DND-41 (cell line): ENCODE measurements at regions not wholly inside any gene's neighbourhood (a gene's known extent, or its start where the extent isn't known, plus 50 kb on each side); places are given as distances from the start of the nearest gene placed in this dataset.
"Not testable (repeated sequence)": the region's sequence is repeated elsewhere in the genome, so short reads cannot be mapped to it uniquely, and the experiment has no call there.

Experiments used
- ATAC-seq: fragments of 200-7000 bp; cut with Tn5 transposase; 3 replicates; pipeline ENCODE4 v1.9.1; 2021; ENCODE audit warnings: low read depth; ENCODE audit not compliant: insufficient read depth
- DNase-seq: peaks from one replicate; pipeline ENCODE4 v3.0.0-alpha.2; 2020
- H2AFZ ChIP-seq: 2 replicates; pipeline ENCODE4 v1.6.0; 2012; ENCODE audit warnings: low read depth, low read length
- H3K27ac ChIP-seq: 2 replicates; pipeline ENCODE4 v1.5.1; 2012; ENCODE audit warnings: low read length, inconsistent platforms
- H3K27me3 ChIP-seq: fragments of 200-600 bp; sonication (generic); 2 replicates; pipeline ENCODE4 v1.6.0; 2012; ENCODE audit warnings: low read length, mild to moderate bottlenecking, inconsistent platforms; ENCODE audit not compliant: insufficient read depth, poor library complexity
- H3K36me3 ChIP-seq: 2 replicates; pipeline ENCODE4 v1.5.1; 2012; ENCODE audit warnings: low read length, inconsistent platforms; ENCODE audit not compliant: insufficient read depth
- H3K4me1 ChIP-seq: 2 replicates; pipeline ENCODE4 v1.5.1; 2012; ENCODE audit warnings: mild to moderate bottlenecking, low read length; ENCODE audit not compliant: insufficient read depth
- H3K4me2 ChIP-seq: 2 replicates; pipeline ENCODE4 v1.6.0; 2012; ENCODE audit warnings: mild to moderate bottlenecking, moderate library complexity, low read length, inconsistent platforms; ENCODE audit not compliant: insufficient read depth
- H3K4me3 ChIP-seq, 2 experiments: fragments of 200-600 bp in 1 of 2; shearing (Covaris generic) in 1 of 2; 2 replicates each; pipeline ENCODE4 v1.5.1; 2012 to 2016; ENCODE audit warnings: inconsistent platforms in 2 of 2, low read length in 2 of 2, mild to moderate bottlenecking in 2 of 2, low read depth in 1 of 2, moderate library complexity in 1 of 2
- H3K79me2 ChIP-seq: 2 replicates; pipeline ENCODE4 v1.6.0; 2012; ENCODE audit warnings: low read length, inconsistent platforms; ENCODE audit not compliant: insufficient read depth
- H3K9ac ChIP-seq: 2 replicates; pipeline ENCODE4 v1.6.0; 2012; ENCODE audit warnings: low read depth, mild to moderate bottlenecking, inconsistent platforms, low read length, moderate library complexity
- H3K9me3 ChIP-seq: 2 replicates; pipeline ENCODE4 v1.5.1; 2012; ENCODE audit warnings: low read length, moderate library complexity, mild to moderate bottlenecking, inconsistent platforms; ENCODE audit not compliant: insufficient read depth, severe bottlenecking
- H4K20me1 ChIP-seq: 2 replicates; pipeline ENCODE4 v1.6.0; 2012; ENCODE audit warnings: low read length; ENCODE audit not compliant: insufficient read depth
- EZH2 ChIP-seq: IDR thresholded peaks from 3 replicates; pipeline ENCODE4 v1.6.1; 2012; ENCODE audit warnings: borderline replicate concordance, low read depth, mild to moderate bottlenecking, moderate library complexity, low read length, inconsistent platforms; ENCODE audit not compliant: severe bottlenecking
- TF ChIP-seq, protein P1 (sequence below): IDR thresholded peaks from 2 replicates; pipeline ENCODE4 v1.5.1; 2012; ENCODE audit warnings: borderline replicate concordance, low read length, moderate library complexity, mild to moderate bottlenecking; ENCODE audit not compliant: poor library complexity, severe bottlenecking; ENCODE audit errors: extremely low read depth

DNA sequence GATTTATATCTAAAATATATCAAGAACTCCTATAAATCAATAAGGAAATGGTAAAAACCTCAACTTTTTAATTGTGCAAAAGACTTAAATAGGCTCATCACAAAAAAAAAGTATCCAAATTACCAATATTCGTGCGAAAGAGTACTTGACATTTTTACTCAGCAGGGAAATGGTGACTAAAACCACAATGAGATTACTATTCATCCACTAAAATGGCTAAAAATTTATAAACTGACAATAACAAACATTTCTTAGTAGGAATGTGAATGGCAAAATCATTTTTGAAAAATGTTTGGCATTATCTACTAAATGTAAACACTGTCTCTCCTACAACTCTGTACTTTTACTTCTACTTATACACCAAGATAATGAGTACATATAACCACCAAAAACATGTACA is 184.8 kb upstream of the RND3 start:
- Histone ChIP-seq H3K27me3 (no peaks in the 10 kb centered on the region), H3K9me3 (no peaks in the 10 kb centered on the region), H4K20me1 (no peaks in the 10 kb centered on the region), H3K27ac (no peak overlapping the region), H2AFZ (no peak overlapping the region), H3K4me2 (no peak overlapping the region), H3K79me2 (no peaks in the 10 kb centered on the region), H3K9ac (no peak overlapping the region), H3K36me3 (no peaks in the 10 kb centered on the region), H3K4me3 (no peak overlapping the region), H3K4me1 (peaks cover 9% of the 10 kb centered on the region)
- no peak for TF ChIP-seq EZH2
- TF ChIP-seq, protein P1, sequence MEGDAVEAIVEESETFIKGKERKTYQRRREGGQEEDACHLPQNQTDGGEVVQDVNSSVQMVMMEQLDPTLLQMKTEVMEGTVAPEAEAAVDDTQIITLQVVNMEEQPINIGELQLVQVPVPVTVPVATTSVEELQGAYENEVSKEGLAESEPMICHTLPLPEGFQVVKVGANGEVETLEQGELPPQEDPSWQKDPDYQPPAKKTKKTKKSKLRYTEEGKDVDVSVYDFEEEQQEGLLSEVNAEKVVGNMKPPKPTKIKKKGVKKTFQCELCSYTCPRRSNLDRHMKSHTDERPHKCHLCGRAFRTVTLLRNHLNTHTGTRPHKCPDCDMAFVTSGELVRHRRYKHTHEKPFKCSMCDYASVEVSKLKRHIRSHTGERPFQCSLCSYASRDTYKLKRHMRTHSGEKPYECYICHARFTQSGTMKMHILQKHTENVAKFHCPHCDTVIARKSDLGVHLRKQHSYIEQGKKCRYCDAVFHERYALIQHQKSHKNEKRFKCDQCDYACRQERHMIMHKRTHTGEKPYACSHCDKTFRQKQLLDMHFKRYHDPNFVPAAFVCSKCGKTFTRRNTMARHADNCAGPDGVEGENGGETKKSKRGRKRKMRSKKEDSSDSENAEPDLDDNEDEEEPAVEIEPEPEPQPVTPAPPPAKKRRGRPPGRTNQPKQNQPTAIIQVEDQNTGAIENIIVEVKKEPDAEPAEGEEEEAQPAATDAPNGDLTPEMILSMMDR = no peak
- ATAC-seq (no peak), DNase-seq (no peak)

DNA sequence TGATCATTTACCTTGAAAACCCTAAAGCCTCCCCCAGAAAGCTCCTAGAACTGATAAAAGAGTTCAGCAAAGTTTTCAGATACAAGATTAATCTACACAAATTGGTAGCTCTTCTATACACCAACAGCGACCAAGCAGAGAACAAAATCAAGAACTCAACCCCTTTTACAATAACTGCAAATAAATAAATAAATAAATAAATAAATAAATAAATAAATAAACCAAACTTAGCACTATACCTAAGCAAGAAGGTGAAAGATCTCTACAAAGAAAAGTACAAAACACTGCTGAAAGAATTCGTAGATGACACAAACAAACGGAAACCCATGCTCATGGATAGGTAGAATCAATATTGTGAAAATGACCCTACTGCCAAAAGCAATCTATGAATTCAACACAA is 182.0 kb upstream of the RND3 start:
- Histone ChIP-seq H3K9me3 (no peaks in the 10 kb centered on the region), H3K4me3 (no peak overlapping the region), H2AFZ (no peak overlapping the region), H3K4me2 (no peak overlapping the region), H3K36me3 (no peaks in the 10 kb centered on the region), H3K9ac (no peak overlapping the region), H3K4me1 (peaks cover 30% of the 10 kb centered on the region), H3K27ac (no peak overlapping the region), H4K20me1 (no peaks in the 10 kb centered on the region), H3K79me2 (no peaks in the 10 kb centered on the region), H3K27me3 (no peaks in the 10 kb centered on the region)
- TF ChIP-seq EZH2 = no peak
- TF ChIP-seq, protein P1 = no peak
- ATAC-seq (no peak), DNase-seq (no peak)

DNA sequence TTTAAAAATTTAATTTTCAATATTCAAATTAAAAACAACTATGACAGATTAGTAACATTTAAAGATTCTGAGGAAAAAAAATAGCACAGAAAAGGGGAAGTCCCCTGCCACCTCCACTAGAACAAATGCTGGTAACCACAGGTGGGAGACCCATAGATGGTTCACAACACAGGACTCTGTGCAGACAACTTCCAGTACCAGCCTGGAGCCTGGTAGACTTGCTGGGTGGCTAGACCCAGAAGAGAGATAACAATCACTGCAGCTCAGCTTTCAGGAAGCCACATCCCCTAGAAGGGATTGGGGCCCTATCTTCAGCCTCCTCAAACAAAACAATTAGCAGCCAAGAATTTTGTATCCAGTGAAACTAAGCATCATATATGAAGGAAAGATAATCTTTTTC is 179.6 kb upstream of the RND3 start:
- H3K36me3 ChIP-seq, H3K4me2 ChIP-seq, H3K79me2 ChIP-seq, H3K4me3 ChIP-seq, H3K27ac ChIP-seq, H3K9me3 ChIP-seq, H4K20me1 ChIP-seq, H2AFZ ChIP-seq, H3K27me3 ChIP-seq, H3K9ac ChIP-seq: not testable (repeated sequence)
- ATAC-seq (peak; percentile 99), DNase-seq (peak; percentile 79)
- peaks cover 30% of the 10 kb centered on the region for H3K4me1 ChIP-seq

DNA sequence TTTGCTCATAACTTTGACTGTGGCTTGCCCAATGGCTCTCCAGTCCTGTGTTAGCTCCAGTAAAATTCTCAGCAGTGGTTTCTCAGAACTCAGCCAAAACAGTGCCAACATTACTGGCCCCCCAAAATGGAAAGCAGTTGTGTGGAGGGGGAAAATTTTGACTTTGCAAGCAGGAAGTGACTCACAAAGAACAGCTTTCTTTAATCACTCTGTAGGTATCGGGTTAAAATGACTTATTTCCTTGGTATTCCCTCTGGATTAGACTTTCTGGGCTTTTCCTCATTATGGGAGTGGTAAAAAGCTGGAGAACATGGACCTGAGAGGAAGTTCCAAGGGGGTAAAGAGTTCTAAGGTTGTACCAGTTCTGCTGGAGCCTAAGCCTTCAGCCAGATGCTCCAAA is 175.7 kb upstream of the RND3 start:
- peak; percentile 8 for DNase-seq
- Histone ChIP-seq H3K4me3 (no peak overlapping the region), H3K9ac (no peak overlapping the region), H3K27ac (no peak overlapping the region), H3K36me3 (no peaks in the 10 kb centered on the region), H3K4me1 (peaks cover 29% of the 10 kb centered on the region), H2AFZ (no peak overlapping the region), H3K4me2 (no peak overlapping the region), H3K27me3 (no peaks in the 10 kb centered on the region), H4K20me1 (no peaks in the 10 kb centered on the region), H3K79me2 (no peaks in the 10 kb centered on the region), H3K9me3 (peaks cover 18% of the 10 kb centered on the region)
- ATAC-seq = no peak
- TF ChIP-seq, protein P1 = no peak
- no peak for TF ChIP-seq EZH2
